Common myeloid progenitor, CD34-positive (primary cell): ENCODE measurements at regions not wholly inside any gene's neighbourhood (a gene's known extent, or its start where the extent isn't known, plus 50 kb on each side); places are given as distances from the start of the nearest gene placed in this dataset.
"Not testable (repeated sequence)": the region's sequence is repeated elsewhere in the genome, so short reads cannot be mapped to it uniquely, and the experiment has no call there.

Experiments
- CTCF ChIA-PET: fragments of 350-600 bp; sonication (Branson Sonifier 250); formaldehyde crosslinking; loops from one replicate; lab custom pipeline; 2021; ENCODE audit warnings: antibody characterized with exemption; lab: Charles Lee
- POLR2A ChIA-PET: fragments of 350-600 bp; sonication (Branson Sonifier 250); formaldehyde crosslinking; loops from one replicate; lab custom pipeline; 2021; ENCODE audit warnings: antibody characterized with exemption; lab: Charles Lee
- DNase-seq, 3 donors: peaks; one replicate each; pipeline versions ENCODE4 v3.0.0 to v3.0.0-alpha.2; 2013
- H3K27ac ChIP-seq, 2 experiments: 1 replicate in 1 of 2; 2 replicates in 1 of 2; pipeline ENCODE4 v1.7.0; 2013; ENCODE audit warnings: inconsistent platforms in 2 of 2, low read length in 2 of 2, mild to moderate bottlenecking in 2 of 2, low read depth in 1 of 2, moderate library complexity in 1 of 2; ENCODE audit not compliant: severe bottlenecking in 2 of 2, insufficient read depth in 1 of 2, poor library complexity in 1 of 2
- H3K27me3 ChIP-seq, 5 experiments: replicated peaks in 2 of 5; 1 replicate in 3 of 5; 2 replicates in 2 of 5; pipeline versions ENCODE4 v1.6.1 to v1.7.0; 2013; ENCODE audit warnings: low read length in 4 of 5, mild to moderate bottlenecking in 2 of 5, moderate library complexity in 2 of 5, inconsistent platforms in 1 of 5; ENCODE audit not compliant: insufficient read depth in 5 of 5, control insufficient read depth in 4 of 5
- H3K36me3 ChIP-seq, 4 experiments: 1 replicate in 2 of 4; 2 replicates in 2 of 4; pipeline versions ENCODE4 v1.6.1 to v1.7.0; 2013; ENCODE audit warnings: low read length in 3 of 4, control low read depth in 1 of 4, mild to moderate bottlenecking in 1 of 4; ENCODE audit not compliant: control insufficient read depth in 4 of 4, insufficient read depth in 4 of 4
- H3K4me1 ChIP-seq, 4 experiments: 1 replicate in 3 of 4; 2 replicates in 1 of 4; pipeline versions ENCODE4 v1.6.1 to v1.7.1; 2013; ENCODE audit warnings: low read length in 3 of 4, mild to moderate bottlenecking in 3 of 4, control low read depth in 1 of 4, inconsistent platforms in 1 of 4, moderate library complexity in 1 of 4; ENCODE audit not compliant: control insufficient read depth in 4 of 4, insufficient read depth in 4 of 4; ENCODE audit errors: control extremely low read depth in 1 of 4
- H3K4me3 ChIP-seq, 7 experiments: 1 replicate in 4 of 7; 2 replicates in 3 of 7; pipeline versions ENCODE4 v1.5.1 to v1.7.0; 2013; ENCODE audit warnings: mild to moderate bottlenecking in 7 of 7, low read length in 6 of 7, moderate library complexity in 6 of 7, inconsistent platforms in 2 of 7, low read depth in 2 of 7, control low read depth in 1 of 7; ENCODE audit not compliant: insufficient read depth in 4 of 7, control insufficient read depth in 1 of 7; ENCODE audit errors: extremely low read depth in 1 of 7
- H3K9me3 ChIP-seq, 5 experiments: 1 replicate in 4 of 5; 2 replicates in 1 of 5; pipeline versions ENCODE4 v1.6.1 to v1.7.1; 2013; ENCODE audit warnings: low read length in 4 of 5, mild to moderate bottlenecking in 2 of 5, inconsistent platforms in 1 of 5, low read depth in 1 of 5, moderate library complexity in 1 of 5; ENCODE audit not compliant: control insufficient read depth in 4 of 5, insufficient read depth in 2 of 5; ENCODE audit errors: control extremely low read depth in 1 of 5
- WGBS: methylation state at CpG from one replicate; pipeline ENCODE4 v1.1.5; 2013; ENCODE audit not compliant: insufficient coverage; 5-methylcytosine and 5-hydroxymethylcytosine counted together

- no CpG with 5 or more reads among the region's 2 CpGs for WGBS
- H3K27ac ChIP-seq, H3K27me3 ChIP-seq, POLR2A ChIA-PET, H3K4me3 ChIP-seq, H3K9me3 ChIP-seq, CTCF ChIA-PET, H3K4me1 ChIP-seq, DNase-seq, H3K36me3 ChIP-seq: not testable (repeated sequence)
Measured at GRCh38 chr12:9503384-9503783, 104.3 kb downstream of the KLRB1 start.

- H3K4me1 ChIP-seq, POLR2A ChIA-PET, DNase-seq, H3K36me3 ChIP-seq, H3K27ac ChIP-seq, H3K4me3 ChIP-seq, H3K9me3 ChIP-seq, H3K27me3 ChIP-seq, CTCF ChIA-PET: not testable (repeated sequence)
- no CpG with 5 or more reads among the region's 1 CpG for WGBS
Measured at GRCh38 chr12:9502845-9503244, 104.9 kb downstream of the KLRB1 start.

- DNase-seq, H3K27ac ChIP-seq, H3K27me3 ChIP-seq, H3K4me3 ChIP-seq, H3K36me3 ChIP-seq, POLR2A ChIA-PET, H3K9me3 ChIP-seq, CTCF ChIA-PET, H3K4me1 ChIP-seq: not testable (repeated sequence)
Measured at GRCh38 chr12:9493325-9493724, 114.4 kb downstream of the KLRB1 start.

DNA sequence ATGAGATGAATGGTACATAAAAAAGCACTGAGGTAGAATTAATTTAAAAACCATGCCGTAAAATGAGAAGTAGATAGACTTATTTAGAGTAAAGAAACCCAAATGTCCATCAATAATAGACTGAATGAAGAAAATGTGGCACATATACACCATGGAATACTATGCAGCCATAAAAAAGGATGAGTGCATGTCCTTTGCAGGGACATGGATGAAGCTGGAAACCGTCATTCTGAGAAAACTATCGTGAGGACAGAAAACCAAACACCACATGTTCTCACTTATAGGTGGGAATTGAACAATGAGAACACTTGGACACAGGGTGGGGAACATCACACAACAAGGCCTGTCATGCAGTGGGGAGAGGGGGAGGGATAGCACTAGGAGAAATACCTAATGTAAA, 126.4 kb downstream of the KLRB1 start:
- H3K9me3 ChIP-seq, POLR2A ChIA-PET: not testable (repeated sequence)
- WGBS, result no CpG with 5 or more reads among the region's 3 CpGs

DNA sequence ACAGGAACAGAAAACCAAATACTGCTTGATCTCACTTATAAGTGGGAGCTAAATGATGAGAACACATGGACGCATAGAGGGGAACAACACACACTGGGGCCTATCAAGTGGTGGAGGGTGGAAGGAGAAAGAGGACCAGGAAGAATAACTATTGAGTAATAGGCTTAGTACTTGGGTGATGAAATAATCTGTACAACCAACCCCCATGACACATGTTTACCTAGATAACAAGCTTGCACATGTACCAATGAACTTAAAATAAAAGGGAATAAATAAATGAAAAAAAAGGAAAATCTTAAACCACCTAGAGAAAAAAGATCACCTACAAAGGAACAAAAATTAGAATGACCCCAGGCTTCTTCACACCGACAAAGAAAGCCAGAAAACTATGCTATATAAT, 133.5 kb downstream of the KLRB1 start:
- DNase-seq, CTCF ChIA-PET: not testable (repeated sequence)

More for the DNA sequence above, 126.4 kb downstream of the KLRB1 start:
- CTCF ChIA-PET, H3K36me3 ChIP-seq, DNase-seq, H3K27me3 ChIP-seq, H3K27ac ChIP-seq, H3K4me1 ChIP-seq, H3K4me3 ChIP-seq: not testable (repeated sequence)

GRCh38 chr12:9473638-9474037, 134.1 kb downstream of the KLRB1 start:
- H3K27me3 ChIP-seq, H3K27ac ChIP-seq, POLR2A ChIA-PET, CTCF ChIA-PET, H3K4me3 ChIP-seq, H3K9me3 ChIP-seq, H3K36me3 ChIP-seq, DNase-seq: not testable (repeated sequence)
- peaks cover 0 to 12% (median 3%) of the 10 kb centered on the region in 4 experiments for H3K4me1 ChIP-seq
- no CpG with 5 or more reads among the region's 1 CpG for WGBS

More for the DNA sequence above, 133.5 kb downstream of the KLRB1 start:
- H3K4me1 ChIP-seq, POLR2A ChIA-PET, H3K27me3 ChIP-seq, H3K27ac ChIP-seq, H3K4me3 ChIP-seq, H3K9me3 ChIP-seq, H3K36me3 ChIP-seq: not testable (repeated sequence)
- no CpG with 5 or more reads among the region's 2 CpGs for WGBS

DNA sequence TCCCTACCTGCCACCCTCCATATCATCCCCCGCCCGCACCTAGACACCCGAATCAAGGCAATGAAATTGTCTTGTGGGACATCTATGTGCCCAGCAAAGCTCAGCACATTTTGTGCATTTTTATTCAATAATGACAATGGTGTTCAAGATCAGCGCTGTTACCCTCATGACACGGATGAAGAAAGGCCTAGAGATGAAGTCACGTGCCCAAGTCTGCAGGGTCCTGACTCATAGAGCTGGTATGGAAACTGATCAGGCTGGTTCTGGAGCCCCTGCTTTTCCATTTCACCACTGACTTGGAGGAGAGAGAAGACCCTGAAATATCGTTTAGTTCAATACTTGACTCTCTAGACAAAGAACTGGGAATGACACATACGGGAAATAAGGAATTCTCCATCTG, 136.2 kb downstream of the KLRB1 start:
- WGBS, result 100% methylated on average over 3 of the region's 8 CpGs
- POLR2A ChIA-PET, H3K27me3 ChIP-seq, H3K36me3 ChIP-seq, H3K9me3 ChIP-seq, H3K4me3 ChIP-seq, DNase-seq, H3K27ac ChIP-seq: not testable (repeated sequence)
- CTCF ChIA-PET, result interaction anchor here (1.6 kb wide), 1 partner anchor 101 kb away, joined by 3 read pairs; no protein-coding TSS in a partner anchor
- peaks cover 0 to 13% (median 6%) of the 10 kb centered on the region in 4 experiments for H3K4me1 ChIP-seq
